Right cardiac atrium (tissue), 5 donors: ENCODE measurements at regions not wholly inside any gene's neighbourhood (a gene's known extent, or its start where the extent isn't known, plus 50 kb on each side); places are given as distances from the start of the nearest gene placed in this dataset.

Source experiments
- ATAC-seq, 2 donors: fragments of 200-7000 bp; cut with Tn5 transposase; one replicate each; pipeline versions ENCODE4 v1.8.0 to v1.9.1; 2020; ENCODE audit warnings: moderate library complexity in 2 of 2, mild to moderate bottlenecking in 1 of 2
- DNase-seq, 3 donors: peaks; one replicate each; pipeline ENCODE4 v3.0.0-alpha.2; 2020
- H3K27ac ChIP-seq: one replicate; pipeline ENCODE4 v1.5.1; 2013; ENCODE audit warnings: mild to moderate bottlenecking, low read length, control low read depth, moderate library complexity
- H3K27me3 ChIP-seq: one replicate; pipeline ENCODE4 v1.6.1; 2013; ENCODE audit not compliant: control insufficient read depth, insufficient read depth
- H3K4me1 ChIP-seq: one replicate; pipeline ENCODE4 v1.6.1; 2013; ENCODE audit warnings: low read length; ENCODE audit not compliant: control insufficient read depth, insufficient read depth
- H3K4me3 ChIP-seq: one replicate; pipeline ENCODE4 v1.5.1; 2013; ENCODE audit warnings: low read length, control low read depth
- H3K9me3 ChIP-seq: one replicate; pipeline ENCODE4 v1.6.1; 2013; ENCODE audit warnings: low read length; ENCODE audit not compliant: control insufficient read depth
- WGBS: extraction: QIAGEN DNeasy Blood & Tissue Kit; methylation state at CpG from one replicate; pipeline ENCODE4 v1.1.7; 2013; 5-methylcytosine and 5-hydroxymethylcytosine counted together
- intact Hi-C, 4 donors: fragments of 100-400 bp; cut with DNase I; formaldehyde crosslinking; loops; one replicate each; pipeline versions ENCODE4 v1.11.0 to v1.14.0; 2022 to 2023
- donor health status: healthy with polysubstance abuse.
- donor health status: DM: no; HTN: yes; CAD: no.
- donor health status: DM: no; HTN: no; CAD: no.
- donor health status: DM: no; HTN: yes; CAD: no; lungs with severe emphysema.
- donor health status: DM: yes; HTN: yes; CAD: no.

DNA sequence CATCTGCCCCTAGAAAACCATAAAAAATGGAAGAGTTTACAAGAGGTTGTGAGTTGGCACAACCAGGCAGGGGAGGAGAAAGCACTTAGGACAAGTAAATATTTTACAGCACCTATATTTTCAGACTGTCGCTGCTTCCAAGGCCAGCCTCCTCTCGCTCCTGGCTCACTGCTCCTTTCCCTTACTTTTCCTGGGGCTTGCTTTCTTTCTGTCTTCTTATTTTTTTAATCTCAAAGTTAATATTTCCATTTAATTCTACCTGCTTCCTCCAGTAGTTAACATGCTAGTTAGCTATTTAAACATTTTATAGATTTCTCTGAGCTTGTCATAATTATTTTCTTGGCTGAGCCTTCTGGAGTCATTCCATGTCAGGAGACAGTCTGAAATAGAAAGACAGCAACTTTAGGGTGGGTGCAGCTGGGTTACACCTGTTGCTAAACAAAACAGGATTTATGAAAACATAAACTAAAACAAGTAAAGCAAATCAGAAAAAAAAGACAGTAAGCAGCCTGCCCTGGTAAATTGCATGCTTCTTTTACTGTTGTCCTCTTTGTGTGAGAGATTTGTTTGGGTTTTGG lies 330.1 kb downstream of the DLEU7 start:
- no peak overlapping the region for H3K4me3 ChIP-seq
- H3K27me3 ChIP-seq, result no peaks in the 10 kb centered on the region
- no peaks in the 10 kb centered on the region for H3K9me3 ChIP-seq
- no peak overlapping the region for H3K27ac ChIP-seq
- 26% methylated on average over 2 of the region's 2 CpGs for WGBS
- peak; percentile 36 to 71 for ATAC-seq
- no peaks in the 10 kb centered on the region for H3K4me1 ChIP-seq
- no peak for DNase-seq
- intact Hi-C loops, result no loop called here

GRCh38 chr13:50514249-50514648 lies 329.2 kb downstream of the DLEU7 start:
- no peak overlapping the region for H3K27ac ChIP-seq
- peaks cover 5% of the 10 kb centered on the region for H3K4me1 ChIP-seq
- intact Hi-C loops, result no loop called here
- ATAC-seq, result no peak
- H3K27me3 ChIP-seq, result no peaks in the 10 kb centered on the region
- H3K9me3 ChIP-seq, result no peaks in the 10 kb centered on the region
- 93% methylated on average over 2 of the region's 2 CpGs for WGBS
- no peak for DNase-seq
- H3K4me3 ChIP-seq, result no peak overlapping the region

GRCh38 chr13:50518131-50518530 lies 325.4 kb downstream of the DLEU7 start:
- H3K27ac ChIP-seq, result no peak overlapping the region

DNA sequence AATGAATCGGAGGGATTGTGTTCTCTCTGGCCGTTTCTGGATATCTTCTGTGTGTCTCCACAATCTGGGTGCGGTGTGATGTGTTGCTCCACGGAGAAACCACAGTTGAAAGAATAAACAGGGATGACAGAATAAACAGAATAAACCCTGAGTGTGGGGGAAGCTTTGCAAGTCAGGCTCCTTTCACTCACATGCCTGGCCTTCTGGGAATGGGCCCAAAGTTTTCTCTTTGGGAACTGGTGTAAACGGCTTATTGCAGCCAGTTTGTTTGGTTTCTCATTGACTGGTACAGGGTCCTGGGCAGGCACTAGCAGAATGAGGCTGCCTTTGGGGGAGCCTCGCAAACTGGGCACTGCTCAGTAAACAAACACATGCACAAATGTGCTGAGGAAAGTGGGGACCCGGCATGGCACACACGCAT lies 324.7 kb downstream of the DLEU7 start:
- Histone ChIP-seq H3K27ac (no peak overlapping the region), H3K9me3 (no peaks in the 10 kb centered on the region), H3K4me1 (peaks cover 5% of the 10 kb centered on the region), H3K4me3 (no peak overlapping the region), H3K27me3 (no peaks in the 10 kb centered on the region)
- DNase-seq (peak in 1 of 3 donors; percentile 16), ATAC-seq (peak; percentile 21 to 37)
- WGBS, result 61% methylated on average over 8 of the region's 8 CpGs
- intact Hi-C loops, result no loop called here

More at GRCh38 chr13:50518131-50518530, 325.4 kb downstream of the DLEU7 start:
- Histone ChIP-seq H3K4me3 (no peak overlapping the region), H3K4me1 (peaks cover 5% of the 10 kb centered on the region), H3K9me3 (no peaks in the 10 kb centered on the region), H3K27me3 (no peaks in the 10 kb centered on the region)
- no peak for DNase-seq
- WGBS, result 79% methylated on average over 2 of the region's 2 CpGs
- intact Hi-C loops, result no loop called here
- no peak for ATAC-seq

GRCh38 chr13:50519866-50520265 lies 323.6 kb downstream of the DLEU7 start:
- H3K27ac ChIP-seq, result no peak overlapping the region
- ATAC-seq (no peak), DNase-seq (no peak)
- intact Hi-C loops, result loop anchor here in 3 of 4 donors (10.0 kb wide), 3 partner anchors 125 to 525 kb away; partner anchors contain the start of gene TRIM13 (in 1 of the 3)
- H3K27me3 ChIP-seq, result no peaks in the 10 kb centered on the region
- no peak overlapping the region for H3K4me3 ChIP-seq
- H3K4me1 ChIP-seq, result peaks cover 5% of the 10 kb centered on the region
- no peaks in the 10 kb centered on the region for H3K9me3 ChIP-seq
- 98% methylated on average over 1 of the region's 1 CpG for WGBS

DNA sequence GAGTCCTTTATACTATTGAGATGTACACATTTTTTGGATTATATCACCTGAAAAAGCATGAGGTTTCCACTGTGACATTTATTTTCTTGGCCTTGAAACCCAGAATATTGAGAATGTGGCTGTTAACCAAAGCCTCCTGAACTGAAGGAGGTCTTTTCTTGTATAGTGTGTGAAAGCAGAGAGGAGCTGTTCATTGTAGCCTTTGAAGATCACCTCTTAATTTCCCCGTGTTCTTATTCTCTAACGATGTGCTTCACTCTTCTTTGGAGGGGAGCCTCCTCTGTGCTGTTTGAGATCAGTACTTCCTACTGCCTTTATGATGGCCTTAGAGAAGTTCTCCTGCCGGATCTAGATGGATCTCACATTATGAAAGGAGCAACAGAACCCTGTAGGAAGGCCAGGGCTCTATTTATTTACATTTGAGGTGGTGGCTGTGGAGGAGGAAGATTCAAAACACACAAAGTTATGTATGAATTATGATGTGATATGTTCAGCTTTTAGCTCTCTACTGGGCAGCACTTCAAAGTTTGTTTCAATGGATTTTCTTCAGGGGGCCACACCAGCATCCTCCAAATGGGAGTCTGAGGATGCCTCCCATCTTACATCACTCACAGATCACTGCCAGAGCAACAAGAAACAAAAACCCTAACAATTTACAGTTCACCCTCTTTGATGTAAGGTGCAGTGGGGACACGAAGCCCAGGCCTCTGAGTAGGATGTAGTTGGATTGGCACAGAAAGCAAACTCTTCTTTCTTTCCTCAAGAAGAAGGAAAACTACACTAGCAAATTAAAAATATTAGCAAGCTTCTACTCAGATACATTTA lies 322.3 kb downstream of the DLEU7 start:
- Histone ChIP-seq H3K4me3 (no peak overlapping the region), H3K27ac (no peak overlapping the region), H3K4me1 (peaks cover 5% of the 10 kb centered on the region), H3K9me3 (no peaks in the 10 kb centered on the region), H3K27me3 (no peaks in the 10 kb centered on the region)
- WGBS, result 79% methylated on average over 4 of the region's 4 CpGs
- ATAC-seq (no peak), DNase-seq (no peak)
- intact Hi-C loops, result loop anchor here in 3 of 4 donors (10.0 kb wide), 3 partner anchors 126 to 526 kb away; partner anchors contain the start of gene TRIM13 (in 1 of the 3)

DNA sequence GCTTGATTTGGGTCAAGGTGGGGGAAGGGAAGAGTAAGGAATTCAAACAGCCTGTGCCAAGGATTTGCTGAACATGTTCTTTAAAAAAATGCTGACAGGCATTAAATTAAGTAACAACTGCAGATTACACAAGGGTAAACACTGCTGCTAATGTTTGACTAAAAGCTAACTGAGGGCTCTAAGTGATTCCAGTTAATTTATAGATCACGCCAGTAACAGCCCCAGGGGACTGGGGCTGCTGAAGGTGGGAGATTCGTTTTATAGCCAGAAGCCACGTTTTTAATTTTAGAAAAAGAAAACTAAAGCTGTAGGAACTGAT lies 321.7 kb downstream of the DLEU7 start:
- Histone ChIP-seq H3K4me3 (no peak overlapping the region), H3K9me3 (no peaks in the 10 kb centered on the region), H3K27me3 (no peaks in the 10 kb centered on the region), H3K4me1 (peaks cover 8% of the 10 kb centered on the region), H3K27ac (no peak overlapping the region)
- ATAC-seq (peak; percentile 25 to 44), DNase-seq (no peak)
- intact Hi-C loops, result loop anchor here in 3 of 4 donors (10.0 kb wide), 3 partner anchors 127 to 527 kb away; partner anchors contain the start of gene TRIM13 (in 1 of the 3)
- WGBS, result 23% methylated on average over 3 of the region's 3 CpGs

DNA sequence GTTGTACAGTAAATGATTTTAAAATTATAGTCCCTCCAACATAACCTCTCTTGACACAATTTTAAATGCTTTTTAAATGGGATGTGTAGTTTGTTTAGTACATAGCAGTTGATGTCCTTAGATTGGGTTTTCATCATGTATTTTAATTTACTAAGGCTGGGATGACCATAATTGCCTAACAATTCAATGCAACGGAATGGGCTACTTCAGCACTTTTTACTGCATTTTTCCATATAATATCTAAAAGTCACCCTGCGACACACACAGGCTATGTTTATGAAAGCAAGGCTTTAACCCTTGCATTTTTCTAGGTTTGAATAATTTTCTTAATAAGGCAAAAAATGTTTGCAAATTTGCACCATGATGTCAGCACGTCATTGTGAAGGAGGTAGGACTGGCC lies 321.0 kb downstream of the DLEU7 start:
- ATAC-seq (no peak), DNase-seq (no peak)
- Histone ChIP-seq H3K4me3 (no peak overlapping the region), H3K27ac (no peak overlapping the region), H3K9me3 (no peaks in the 10 kb centered on the region), H3K4me1 (peaks cover 8% of the 10 kb centered on the region), H3K27me3 (no peaks in the 10 kb centered on the region)
- WGBS, result 87% methylated on average over 3 of the region's 3 CpGs
- intact Hi-C loops, result loop anchor here in 3 of 4 donors (10.0 kb wide), 3 partner anchors 128 to 528 kb away; partner anchors contain the start of gene TRIM13 (in 1 of the 3)

DNA sequence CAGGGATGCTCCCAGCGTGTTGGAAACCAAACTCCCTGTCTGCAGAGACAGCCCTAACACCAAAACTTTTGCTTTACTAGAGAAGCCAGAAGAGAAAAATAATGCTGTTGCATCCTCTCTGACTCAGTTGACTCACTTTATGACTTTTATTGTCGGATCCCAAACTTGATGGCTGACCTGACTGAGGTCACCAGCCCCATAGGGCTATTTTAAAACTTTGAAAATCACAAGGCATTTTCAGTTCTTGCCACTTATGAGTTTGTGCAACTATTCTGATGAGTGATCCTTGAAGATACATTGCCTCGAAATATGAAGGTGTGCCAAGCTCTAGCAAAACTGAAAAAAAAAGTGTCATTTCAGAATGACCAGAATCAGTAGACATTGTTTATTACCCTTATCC lies 320.2 kb downstream of the DLEU7 start:
- WGBS, result 39% methylated on average over 3 of the region's 3 CpGs
- DNase-seq, result no peak
- intact Hi-C loops, result loop anchor here in 3 of 4 donors (10.0 kb wide), 3 partner anchors 129 to 529 kb away; partner anchors contain the start of gene TRIM13 (in 1 of the 3)
- peaks cover 8% of the 10 kb centered on the region for H3K4me1 ChIP-seq
- no peak overlapping the region for H3K4me3 ChIP-seq
- no peak for ATAC-seq
- no peaks in the 10 kb centered on the region for H3K9me3 ChIP-seq
- H3K27ac ChIP-seq, result no peak overlapping the region
- no peaks in the 10 kb centered on the region for H3K27me3 ChIP-seq

- H3K4me3 ChIP-seq, result no peak overlapping the region
- H3K27me3 ChIP-seq, result no peaks in the 10 kb centered on the region
- H3K4me1 ChIP-seq, result peaks cover 3% of the 10 kb centered on the region
- ATAC-seq (no peak), DNase-seq (no peak)
- intact Hi-C loops, result loop anchor here in 3 of 4 donors (10.0 kb wide), 3 partner anchors 130 to 530 kb away; partner anchors contain the start of gene TRIM13 (in 1 of the 3)
- WGBS, result 98% methylated on average over 4 of the region's 4 CpGs
- H3K27ac ChIP-seq, result no peak overlapping the region
- H3K9me3 ChIP-seq, result no peaks in the 10 kb centered on the region
Measured at GRCh38 chr13:50524560-50524959, 318.9 kb downstream of the DLEU7 start.

DNA sequence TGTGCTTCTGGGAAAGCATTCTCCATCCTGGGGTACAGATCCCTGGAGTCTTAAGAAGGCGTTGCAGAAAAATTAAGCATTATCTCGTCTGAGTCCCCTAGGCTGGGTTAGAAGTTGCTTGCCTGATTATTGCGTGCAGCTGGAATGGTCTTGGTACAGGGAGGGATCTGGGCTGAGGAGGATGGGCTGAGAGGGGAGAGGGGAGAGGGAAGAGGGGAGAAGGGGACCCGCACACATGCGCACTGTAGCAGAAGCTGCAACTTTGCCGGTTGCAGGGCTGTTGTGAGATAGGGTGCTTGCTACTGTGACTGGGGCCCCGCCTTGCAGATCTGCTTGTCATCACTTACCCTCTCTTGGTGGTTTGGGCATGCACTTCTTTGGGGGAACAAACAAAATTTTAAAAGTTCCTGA lies 316.8 kb downstream of the DLEU7 start:
- intact Hi-C loops, result loop anchor here in 3 of 4 donors (10.0 kb wide), 3 partner anchors 132 to 532 kb away; partner anchors contain the start of gene TRIM13 (in 1 of the 3)
- Histone ChIP-seq H3K9me3 (no peaks in the 10 kb centered on the region), H3K4me1 (peaks cover 3% of the 10 kb centered on the region), H3K4me3 (no peak overlapping the region), H3K27me3 (no peaks in the 10 kb centered on the region), H3K27ac (no peak overlapping the region)
- DNase-seq, result peak in 1 of 3 donors; percentile 56
- no peak for ATAC-seq
- 61% methylated on average over 7 of the region's 7 CpGs for WGBS
